Stimulated activated CD4-positive, alpha-beta T cell treated with anti-CD3 and anti-CD28 coated beads, TNF-alpha, amount 100 ng/mL, for 1 hour (primary cell): ENCODE measurements at regions not wholly inside any gene's neighbourhood (a gene's known extent, or its start where the extent isn't known, plus 50 kb on each side); places are given as distances from the start of the nearest gene placed in this dataset.
"Not testable (repeated sequence)": the region's sequence is repeated elsewhere in the genome, so short reads cannot be mapped to it uniquely, and the experiment has no call there.

Experiments
- DNase-seq, 3 donors: peaks; one replicate each; pipeline ENCODE4 v3.0.0-alpha.2; 2020; ENCODE audit warnings: low read depth in 3 of 3, low spot score in 1 of 3

DNA sequence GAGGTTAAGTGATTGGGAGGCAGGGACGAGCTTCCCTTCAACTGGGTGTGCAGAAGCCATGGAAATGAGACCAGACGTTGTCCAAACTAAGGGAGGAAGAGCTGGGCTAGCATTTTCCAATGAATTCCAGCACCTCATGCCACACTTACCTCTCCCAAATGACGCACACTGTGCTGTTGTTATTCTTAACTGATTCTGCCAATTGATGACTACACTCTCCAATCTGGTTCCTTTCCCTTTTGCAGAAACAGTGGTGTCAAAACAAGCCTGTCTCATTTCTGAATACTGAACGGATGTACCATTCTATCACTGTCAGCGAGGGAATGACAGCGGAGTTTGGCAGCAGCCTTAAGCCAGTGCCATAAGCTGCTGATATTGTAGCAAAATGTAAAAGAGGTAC is 380.5 kb upstream of the HNRNPA3 start:
- DNase-seq = no peak

DNA sequence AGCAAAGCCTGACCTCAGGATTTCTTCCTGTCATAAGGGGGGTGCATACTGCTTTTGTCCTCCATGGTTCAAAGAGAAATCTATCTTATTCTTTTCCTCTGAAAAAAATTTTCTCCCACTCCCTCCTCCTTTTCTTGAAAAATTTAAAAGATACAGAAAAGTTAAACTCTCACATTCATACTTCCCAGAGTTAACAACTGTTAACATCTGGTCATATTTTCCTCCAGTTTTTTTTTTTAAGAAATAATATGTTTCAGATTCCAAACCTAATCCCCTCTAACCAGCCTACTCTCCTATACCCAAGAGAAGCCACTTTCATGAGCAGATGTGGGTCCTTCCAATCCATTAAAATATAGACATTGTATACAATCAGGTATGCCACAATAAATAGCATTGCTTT is 378.9 kb upstream of the HNRNPA3 start:
- DNase-seq = no peak

DNA sequence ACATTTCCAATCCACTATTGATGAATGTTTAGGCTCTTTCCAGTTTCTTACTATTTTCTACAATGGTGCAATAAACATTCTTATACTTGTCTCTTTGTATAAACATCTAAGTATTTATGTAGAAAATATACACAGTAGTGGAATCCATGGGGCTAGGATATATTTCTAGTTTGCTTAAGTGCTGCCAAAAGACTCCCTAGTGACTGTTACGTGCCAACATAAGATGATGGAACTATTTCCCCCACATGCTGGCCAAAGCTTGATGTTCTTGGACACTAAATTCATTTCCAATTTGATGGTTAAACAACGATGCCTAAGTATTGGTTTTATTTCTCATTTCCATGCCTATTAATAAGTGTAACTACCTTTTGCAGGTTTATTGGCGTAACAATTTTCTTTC is 378.4 kb upstream of the HNRNPA3 start:
- DNase-seq = no peak

DNA sequence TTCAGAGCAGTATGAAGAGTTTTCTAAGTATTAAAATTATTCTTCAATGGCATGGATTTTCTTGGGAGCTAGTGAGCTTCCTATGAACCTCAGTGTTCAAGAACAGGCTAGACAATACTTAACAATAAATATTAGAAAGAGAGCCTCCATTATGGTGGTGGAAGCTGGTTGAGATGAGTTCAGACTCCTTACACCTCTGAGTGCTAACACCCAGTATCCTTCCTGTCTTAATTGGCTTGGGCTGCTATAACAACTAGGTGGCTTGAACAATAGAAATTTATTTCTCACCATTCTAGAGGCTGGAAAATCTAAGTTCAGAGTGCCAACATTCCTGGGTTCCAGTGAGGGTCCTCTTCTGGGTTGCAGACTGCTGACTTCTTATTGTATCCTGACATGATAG is 369.4 kb upstream of the HNRNPA3 start:
- DNase-seq = no peak

DNA sequence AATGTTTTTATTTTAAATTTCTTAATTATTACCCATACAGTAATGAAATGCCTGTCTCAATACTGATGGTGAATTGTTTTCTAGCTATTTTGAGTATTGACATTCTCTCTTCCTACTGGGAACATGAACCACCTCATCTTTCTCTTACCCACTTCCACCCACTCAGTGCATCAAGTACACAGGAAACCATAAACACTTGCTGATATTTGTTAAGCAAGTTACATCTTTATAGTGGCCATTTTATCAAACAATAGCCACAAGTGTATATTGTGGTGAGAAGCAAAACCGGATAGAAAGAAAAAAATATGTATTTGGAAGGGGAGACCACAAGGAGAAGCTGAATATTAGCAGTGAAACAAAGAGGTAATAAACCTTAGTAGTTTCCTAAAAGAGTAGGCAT is 368.1 kb upstream of the HNRNPA3 start:
- no peak for DNase-seq

DNA sequence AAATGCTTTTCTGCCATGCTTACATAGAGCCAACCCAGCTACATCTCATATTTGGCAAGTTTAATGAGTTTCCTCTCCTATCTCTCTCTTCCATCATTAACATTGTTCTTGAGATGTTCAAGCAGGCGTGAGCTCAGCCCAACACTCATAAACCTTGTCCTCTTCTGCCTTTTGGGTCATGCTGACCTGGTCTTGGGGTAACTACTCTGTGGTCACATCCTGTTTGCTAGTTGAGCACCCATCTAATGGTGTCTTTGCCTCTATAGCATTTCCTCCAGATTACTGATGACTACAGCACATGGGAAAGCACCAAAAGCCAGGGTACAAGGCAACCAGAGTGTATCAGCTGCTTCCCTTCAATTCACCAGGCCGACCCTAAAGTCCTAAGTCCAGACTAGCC is 366.9 kb upstream of the HNRNPA3 start:
- DNase-seq = no peak

DNA sequence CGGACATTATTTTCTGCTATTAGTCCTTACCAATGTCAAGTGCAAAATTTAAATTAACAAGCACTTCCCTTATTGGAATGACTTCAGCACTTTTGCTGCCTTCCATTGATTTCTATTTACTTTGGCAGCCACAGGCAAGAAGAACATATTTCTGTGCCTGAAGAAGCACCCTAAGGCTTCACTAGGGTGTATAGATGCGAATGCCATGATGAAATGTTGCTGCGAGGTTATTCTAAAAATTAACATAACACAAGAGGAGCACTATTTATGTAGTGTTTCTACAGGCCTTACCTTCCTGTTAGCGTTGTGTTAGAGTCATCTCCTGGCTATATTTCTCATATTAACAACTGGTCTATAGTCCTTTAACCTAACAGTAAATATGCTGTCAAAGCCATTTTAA is 365.0 kb upstream of the HNRNPA3 start:
- DNase-seq = no peak

DNA sequence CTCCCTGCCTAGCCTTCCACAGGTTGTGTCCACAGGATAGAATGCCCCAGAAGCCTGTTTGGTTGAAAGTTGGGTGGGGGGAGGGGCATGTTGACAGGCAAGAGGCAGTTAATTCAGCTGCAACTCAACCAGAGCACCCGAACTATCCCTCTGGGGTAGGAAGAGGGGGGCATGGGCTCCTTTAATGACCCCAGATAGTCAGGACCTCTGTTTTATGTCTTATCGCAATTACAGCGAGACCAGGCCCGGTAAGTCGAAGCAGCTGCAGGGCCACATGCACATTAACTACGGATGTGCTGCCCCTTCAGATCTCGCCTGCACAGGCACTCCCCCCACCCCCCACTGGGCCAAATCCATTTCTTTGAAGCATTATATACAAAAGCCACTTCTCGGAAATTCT is 363.8 kb upstream of the HNRNPA3 start:
- no peak for DNase-seq

DNA sequence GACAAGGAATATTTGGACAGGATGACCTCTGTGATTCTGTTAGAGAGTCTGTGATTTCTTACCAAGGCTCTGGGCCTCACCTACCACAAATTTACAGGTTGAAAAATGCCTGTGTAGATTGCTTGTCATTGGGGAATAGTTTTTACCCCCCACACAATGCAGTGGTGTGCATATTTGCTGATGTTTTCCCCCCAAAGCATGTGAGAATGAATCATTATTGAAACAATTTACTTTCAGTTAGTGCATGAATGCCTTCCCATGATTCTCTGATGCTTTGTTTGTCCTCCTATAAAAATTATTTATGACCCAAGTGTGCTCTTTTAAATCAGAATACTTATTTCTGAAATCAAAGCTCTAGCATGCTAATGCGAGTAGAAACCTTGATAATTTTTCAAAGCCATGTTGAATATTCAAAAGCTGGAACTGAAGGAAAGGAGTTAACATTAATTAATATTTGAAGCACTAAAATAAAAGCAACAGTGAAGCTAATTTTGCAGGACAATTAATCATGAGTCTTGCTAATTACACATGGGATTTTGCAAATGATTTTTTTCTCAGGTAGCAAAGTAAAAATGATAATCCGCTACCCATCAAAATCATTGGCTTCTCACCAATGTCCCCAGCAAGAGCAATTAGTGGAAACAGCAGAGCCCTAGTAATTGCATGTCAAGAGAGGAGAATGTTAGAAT is 361.2 kb upstream of the HNRNPA3 start:
- DNase-seq = no peak

DNA sequence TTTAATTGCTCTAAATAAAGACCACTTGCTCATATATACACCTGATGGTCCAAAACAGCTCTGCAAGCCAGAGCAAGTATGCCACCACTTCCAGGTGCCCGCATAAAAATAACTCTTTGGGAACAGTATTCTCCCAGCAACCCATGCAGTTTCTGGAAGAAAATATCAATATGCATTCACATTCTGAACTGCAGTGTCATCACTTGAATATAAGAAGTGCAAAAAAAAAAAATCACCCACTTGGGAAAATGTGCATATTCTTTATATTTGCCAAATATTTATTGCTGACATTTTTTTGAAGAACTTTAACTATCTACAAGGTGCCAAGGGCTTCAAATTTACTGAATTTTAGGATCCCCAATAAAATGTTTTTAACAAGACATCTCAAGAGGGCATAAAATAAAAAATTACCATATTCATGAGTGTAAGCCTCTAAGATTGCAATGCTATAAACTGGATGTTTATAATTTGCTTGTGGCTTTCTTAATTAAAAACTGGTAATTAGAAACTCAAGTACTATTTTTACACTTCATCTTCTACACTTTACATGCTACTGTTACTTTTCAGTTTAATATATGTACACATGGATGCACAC is 360.6 kb upstream of the HNRNPA3 start:
- DNase-seq = no peak

DNA sequence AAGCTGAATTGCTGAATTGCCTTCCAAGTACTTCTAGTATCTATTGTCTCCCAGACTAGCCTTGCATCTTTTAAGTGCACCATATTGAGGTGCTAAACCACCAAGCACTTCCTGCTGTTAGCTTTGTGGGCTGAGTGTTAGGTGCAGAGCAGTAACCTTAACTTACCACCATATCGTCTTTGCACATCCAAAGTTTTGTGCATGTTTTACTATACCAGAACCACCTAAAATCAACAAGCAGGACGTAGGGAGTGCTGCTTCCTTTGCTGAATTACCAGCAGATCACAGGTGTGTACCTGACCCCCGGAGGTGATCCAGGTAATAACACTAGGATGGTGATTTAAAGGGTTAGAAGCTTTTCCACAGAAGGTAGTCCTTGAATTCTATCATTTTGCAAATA is 359.9 kb upstream of the HNRNPA3 start:
- DNase-seq = no peak

DNA sequence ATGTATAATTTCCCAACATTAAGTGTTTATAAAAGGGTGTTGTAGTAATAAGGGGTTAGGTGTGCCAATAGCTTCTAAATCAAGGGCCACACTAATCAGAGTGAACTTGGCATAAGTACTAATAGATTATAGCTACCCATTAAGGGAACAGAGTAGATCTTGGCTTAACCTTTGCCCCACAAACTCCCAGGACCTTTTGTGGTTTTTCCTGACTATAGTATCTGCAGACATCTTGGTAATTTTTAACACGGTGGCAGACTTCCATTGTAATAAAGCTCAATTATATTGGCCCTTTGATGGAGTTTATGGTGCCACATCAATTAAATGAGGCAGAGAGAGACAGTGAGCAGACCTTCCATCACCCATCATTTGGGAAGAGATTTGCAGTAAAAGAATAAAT is 358.5 kb upstream of the HNRNPA3 start:
- no peak for DNase-seq

DNA sequence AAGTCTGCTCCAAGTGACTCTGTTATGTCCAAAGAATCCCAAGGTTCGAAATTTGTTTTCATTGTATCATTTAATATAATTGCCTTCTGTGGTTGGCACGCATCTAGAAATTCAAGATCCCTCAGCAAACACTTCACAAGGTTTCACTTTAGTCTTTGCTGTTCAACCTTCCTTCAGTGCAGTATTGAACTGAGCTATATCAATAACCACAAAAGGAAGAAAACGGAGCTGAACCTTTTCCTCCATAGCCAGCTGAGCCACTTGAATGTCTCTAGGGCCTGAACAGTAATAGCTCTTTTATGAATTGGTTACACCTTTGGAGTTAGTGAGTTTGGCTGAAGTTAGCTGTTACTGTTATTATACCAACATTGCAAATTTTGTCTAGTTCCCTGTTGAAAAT is 357.7 kb upstream of the HNRNPA3 start:
- DNase-seq = no peak

DNA sequence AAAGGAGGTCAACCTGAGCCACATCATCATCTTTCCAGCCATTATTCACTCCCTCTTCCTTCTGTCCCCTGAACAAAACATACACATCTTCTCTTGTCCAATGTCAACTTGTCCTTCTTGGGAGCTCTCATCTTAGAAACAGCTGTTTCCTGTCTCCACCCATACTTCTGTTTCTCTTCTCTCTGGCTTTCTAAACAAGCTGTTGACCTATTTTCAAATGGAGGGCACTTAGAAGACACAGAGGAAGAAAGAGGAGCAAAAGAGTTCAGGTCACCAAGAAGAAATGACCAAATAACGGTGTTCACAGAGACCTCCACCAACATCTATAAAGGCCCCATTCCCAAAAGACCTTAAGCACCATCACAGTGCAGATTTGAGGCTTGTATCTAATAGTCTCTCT is 355.9 kb upstream of the HNRNPA3 start:
- no peak for DNase-seq

DNA sequence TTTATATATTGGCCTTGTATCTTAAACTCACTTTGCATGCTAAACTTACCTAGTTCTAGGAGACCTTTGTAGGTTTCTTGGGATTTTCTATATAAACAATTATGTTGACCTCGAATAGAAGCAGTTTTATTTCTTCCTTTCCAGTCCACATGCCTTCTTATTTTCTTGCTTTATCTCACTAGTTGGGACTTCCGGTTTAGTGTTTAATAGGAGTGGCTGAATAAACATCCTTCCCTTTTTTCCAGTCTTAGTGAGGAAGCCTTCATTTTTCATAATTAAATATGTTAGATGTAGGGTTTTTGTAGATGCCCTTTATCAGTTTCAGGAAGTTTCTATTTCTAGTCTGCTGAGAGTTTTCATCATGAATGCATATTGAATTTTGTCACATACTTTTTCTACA is 347.3 kb upstream of the HNRNPA3 start:
- DNase-seq = no peak

DNA sequence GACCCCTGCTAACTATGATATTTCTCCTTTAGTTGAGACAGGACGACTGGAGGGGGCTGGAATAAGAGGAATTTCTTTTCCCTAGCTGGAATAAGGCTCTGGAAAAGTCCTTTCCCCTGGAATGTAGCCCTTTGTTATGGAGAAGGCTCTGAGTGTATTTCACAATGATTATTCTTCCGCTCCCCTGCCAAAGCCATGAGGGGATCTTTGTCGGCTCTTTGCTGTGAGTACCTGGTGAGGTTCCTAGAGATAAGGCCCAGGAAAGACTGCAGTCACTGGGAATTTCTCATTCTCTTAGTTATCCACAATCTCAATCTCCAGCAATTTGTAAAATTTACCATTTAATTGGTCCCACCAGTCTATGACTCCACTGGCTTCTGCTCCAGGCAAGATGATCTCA is 340.2 kb upstream of the HNRNPA3 start:
- no peak for DNase-seq

DNA sequence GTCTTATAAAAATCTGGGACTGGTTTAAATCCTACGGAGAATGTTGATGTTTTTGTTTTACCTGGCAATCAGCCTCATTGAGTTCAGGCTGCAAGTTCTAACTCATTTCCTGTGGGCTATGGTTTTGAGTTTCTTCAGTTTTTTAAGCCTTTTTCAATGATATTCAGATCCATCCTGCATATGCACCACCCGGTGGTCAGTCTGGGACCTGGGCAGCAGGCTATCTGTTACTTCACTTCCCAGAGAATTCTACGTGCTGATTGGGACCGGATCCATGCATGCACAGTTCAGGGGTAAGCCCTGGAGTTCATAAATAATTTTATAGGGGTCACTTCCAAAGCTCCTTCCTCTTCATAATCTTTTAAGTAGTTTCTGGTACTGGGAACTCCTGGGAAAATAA is 339.2 kb upstream of the HNRNPA3 start:
- DNase-seq = no peak

DNA sequence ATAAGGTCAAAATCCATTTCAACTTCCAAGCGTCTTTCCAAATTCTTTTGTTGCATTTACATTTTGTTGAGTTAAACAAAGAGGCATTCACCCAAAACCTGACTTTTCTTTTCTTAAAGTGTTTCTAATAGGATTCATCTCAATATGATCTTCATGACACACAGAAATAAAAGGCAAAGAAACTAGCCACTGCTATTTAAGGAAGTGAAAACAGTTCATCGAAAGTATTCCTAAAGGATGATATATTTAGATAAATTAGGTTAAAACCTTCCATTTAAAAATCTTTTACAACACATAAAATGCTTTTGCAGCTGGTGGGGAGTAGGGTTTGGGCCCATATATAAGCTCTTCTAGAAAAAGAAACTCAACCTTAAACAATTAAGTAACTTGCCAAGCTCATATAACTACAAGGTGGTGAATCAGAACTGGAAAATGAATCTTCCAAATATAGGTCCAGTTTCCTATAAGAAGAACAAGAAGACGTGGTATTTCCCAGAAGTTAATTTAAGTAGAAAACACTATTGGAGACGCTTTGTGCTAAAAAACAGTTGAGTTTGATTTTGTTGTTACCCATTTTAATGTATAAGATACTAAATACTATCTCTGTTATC is 336.0 kb upstream of the HNRNPA3 start:
- DNase-seq = no peak

DNA sequence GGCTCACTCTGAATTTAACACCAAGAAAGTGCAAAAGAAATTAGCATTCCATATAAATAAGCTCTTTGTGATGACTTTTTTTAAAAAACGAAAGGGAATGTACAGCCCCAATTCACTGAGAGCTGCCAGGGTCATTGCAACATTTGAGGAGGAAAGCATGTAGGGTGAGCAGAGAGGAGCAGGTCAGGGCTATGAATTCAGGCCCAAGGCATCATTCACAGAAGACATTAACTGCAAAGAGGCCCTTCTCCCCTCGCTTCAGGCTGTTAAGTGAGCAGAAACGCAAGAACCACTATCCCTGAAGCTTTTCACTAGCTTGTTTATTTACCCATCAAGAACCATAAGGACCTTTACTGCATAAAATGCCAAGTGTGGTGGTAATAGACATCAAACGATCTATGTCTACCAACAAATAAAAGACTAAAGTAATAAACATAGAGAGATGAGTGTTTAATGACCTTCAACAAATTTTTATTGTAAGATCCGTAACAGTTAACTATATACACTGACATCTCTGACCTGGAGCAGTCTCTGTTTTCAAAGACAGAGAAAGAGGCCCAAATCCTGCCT is 333.1 kb upstream of the HNRNPA3 start:
- no peak for DNase-seq

DNA sequence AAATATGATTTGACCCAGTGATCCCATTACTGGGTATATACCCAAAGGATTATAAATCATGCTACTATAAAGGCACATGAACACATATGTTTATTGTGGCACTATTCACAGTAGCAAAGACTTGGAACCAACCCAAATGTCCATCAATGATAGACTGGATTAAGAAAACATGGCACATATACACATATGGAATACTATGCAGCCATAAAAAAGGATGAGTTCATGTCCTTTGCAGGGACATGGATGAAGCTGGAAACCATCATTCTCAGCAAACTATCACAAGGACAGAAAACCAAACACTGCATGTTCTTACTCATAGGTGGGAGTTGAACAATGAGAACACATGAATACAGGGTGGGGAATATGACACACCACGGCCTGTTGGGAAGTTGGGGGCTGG is 330.5 kb upstream of the HNRNPA3 start:
- not testable (repeated sequence) for DNase-seq

DNA sequence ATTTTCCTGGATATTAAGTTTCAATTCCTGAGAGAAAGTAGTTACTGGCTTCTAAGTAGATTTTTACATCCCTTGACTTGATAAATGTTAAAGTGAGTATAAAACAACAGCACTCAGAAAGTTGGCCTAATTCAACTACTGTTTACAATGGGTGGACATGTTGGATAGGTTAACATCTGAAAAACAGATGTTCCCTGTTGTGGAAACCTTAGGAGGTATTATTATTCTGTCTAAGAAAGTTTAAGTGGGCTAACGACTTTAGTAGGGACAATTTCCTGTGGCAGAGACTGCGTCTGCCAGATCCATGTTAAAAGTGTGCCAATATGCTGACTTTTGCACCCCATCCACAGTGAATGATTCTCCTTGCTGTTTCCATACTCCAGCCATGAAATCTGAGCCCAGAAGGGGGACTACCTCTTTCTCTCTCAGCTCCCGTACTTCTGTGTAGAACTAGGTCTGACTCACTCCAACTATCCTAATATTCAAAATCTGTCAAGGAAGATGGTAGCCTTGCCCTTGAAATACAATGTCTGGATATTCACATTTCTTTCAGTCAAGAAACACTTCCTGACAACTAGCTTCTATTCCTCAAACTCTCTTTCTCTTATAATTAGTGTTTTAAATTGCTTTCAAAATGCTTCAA is 327.5 kb upstream of the HNRNPA3 start:
- DNase-seq = no peak

DNA sequence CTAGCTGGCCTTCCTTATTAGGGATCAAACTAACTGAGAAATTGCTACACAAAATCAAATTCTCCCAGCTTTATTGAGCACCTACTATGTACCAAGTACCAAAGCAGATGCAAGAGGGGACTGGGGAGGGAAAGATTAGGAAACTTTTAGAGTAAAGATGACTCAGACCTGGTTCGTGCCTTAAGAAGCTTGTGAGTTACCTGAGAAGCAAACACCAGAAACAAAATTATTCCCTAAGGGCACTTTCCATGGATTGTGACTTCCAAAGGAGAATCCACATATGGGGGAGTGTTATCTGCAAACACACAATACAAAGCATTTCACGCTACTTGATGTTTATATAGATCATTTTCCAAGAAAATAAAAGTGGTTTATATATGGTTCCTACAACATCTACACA is 326.9 kb upstream of the HNRNPA3 start:
- DNase-seq = no peak
